ENCODE measurements at regions not wholly inside any gene's neighbourhood (a gene's known extent, or its start where the extent isn't known, plus 50 kb on each side); places are given as distances from the start of the nearest gene placed in this dataset.

DNA sequence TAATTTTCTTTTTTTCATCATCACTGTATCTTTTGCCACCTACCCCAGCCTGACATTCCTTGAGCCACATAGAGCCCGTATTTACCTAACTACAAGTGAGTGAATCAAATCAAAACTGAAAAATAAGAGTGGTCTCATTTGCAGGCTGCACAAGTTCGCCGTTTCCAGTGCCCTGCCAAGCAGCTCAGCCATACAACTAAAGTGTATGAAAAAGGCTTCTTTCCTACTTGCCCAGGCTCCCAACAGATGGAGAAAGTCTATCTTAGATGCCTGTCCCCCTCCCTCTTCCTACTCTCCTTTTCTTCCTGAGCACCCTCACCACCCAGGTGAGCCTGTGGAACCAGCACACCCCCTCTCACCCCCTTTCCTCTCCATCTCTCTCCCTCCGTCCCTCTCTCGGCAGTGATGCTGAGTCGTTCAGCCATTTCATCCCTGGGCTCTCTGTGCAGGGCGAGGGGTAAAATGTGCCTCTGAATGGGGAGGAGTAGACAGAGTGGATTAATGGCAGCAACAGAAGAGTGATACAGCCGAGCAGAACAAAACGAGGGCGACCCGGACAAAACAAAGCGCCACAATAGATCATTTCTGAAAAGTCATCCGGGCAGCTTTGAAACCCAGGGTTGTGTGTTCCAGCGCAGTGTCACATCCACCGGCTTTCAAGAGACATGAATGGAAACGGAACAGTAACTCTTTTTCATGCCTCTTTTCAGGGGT, 65.0 kb upstream of the POU3F3 start:
- TF ChIP-seq, protein P1, sequence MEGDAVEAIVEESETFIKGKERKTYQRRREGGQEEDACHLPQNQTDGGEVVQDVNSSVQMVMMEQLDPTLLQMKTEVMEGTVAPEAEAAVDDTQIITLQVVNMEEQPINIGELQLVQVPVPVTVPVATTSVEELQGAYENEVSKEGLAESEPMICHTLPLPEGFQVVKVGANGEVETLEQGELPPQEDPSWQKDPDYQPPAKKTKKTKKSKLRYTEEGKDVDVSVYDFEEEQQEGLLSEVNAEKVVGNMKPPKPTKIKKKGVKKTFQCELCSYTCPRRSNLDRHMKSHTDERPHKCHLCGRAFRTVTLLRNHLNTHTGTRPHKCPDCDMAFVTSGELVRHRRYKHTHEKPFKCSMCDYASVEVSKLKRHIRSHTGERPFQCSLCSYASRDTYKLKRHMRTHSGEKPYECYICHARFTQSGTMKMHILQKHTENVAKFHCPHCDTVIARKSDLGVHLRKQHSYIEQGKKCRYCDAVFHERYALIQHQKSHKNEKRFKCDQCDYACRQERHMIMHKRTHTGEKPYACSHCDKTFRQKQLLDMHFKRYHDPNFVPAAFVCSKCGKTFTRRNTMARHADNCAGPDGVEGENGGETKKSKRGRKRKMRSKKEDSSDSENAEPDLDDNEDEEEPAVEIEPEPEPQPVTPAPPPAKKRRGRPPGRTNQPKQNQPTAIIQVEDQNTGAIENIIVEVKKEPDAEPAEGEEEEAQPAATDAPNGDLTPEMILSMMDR (IDR thresholded peaks at IDR 0.05) = no peak
- no peak for TF ChIP-seq POLR2A (IDR thresholded peaks at IDR 0.05)
